GM12878 (cell line): ENCODE measurements at regions not wholly inside any gene's neighbourhood (a gene's known extent, or its start where the extent isn't known, plus 50 kb on each side); places are given as distances from the start of the nearest gene placed in this dataset.

Experiments used
- ATAC-seq: fragments of 200-7000 bp; cut with Tn5 transposase; 3 replicates; pipeline ENCODE4 v1.9.1; 2020; ENCODE audit warnings: mild to moderate bottlenecking, moderate library complexity
- BruUV-seq: library from RNA; stranded (reverse); fragments of 400-500 nt; replicated peaks from 2 replicates; lab custom pipeline; 2021; lab: Mats Ljungman, UMichigan
- CTCF ChIA-PET: fragments of 300-600 bp; sonication (Branson Sonifier 250); formaldehyde crosslinking; extraction: SDS; loops from one replicate; lab custom pipeline; 2021; ENCODE audit warnings: inconsistent platforms; lab: Yijun Ruan, JAX
- POLR2A ChIA-PET: fragments of 350-600 bp; formaldehyde crosslinking; extraction: SDS; loops from one replicate; lab custom pipeline; 2021; ENCODE audit warnings: inconsistent platforms; lab: Charles Lee
- RAD21 ChIA-PET: fragments of 300-600 bp; sonication (Branson Sonifier 250); formaldehyde crosslinking; loops from one replicate; lab custom pipeline; 2023; ENCODE audit warnings: antibody characterized with exemption; ENCODE audit not compliant: unreplicated experiment; lab: Charles Lee
- SMC1A ChIA-PET: fragments of 300-600 bp; sonication (Branson Sonifier 250); formaldehyde crosslinking; loops from one replicate; lab custom pipeline; 2023; ENCODE audit not compliant: unreplicated experiment, uncharacterized antibody; lab: Charles Lee
- DNase-seq: peaks from one replicate; pipeline ENCODE4 v3.0.0-alpha.2; 2011; ENCODE audit warnings: low read depth, low spot score
- FAIRE-seq: peaks from 3 replicates; lab custom pipeline; 2011; peaks lifted over from hg19 to GRCh38; lab: Jason Lieb, UNC
- H2AFZ ChIP-seq: 2 replicates; pipeline ENCODE4 v1.6.0; 2011; ENCODE audit warnings: low read depth, low read length, control low read depth; ENCODE audit not compliant: control insufficient read depth
- H3K27ac ChIP-seq: 2 replicates; pipeline ENCODE4 v1.5.1; 2011; ENCODE audit warnings: control low read depth; ENCODE audit not compliant: control insufficient read depth, insufficient read depth
- H3K27me3 ChIP-seq, 2 experiments: replicated peaks in 1 of 2; 2 replicates each; pipeline versions ENCODE4 v1.6.0 to v1.6.1; 2011; ENCODE audit warnings: low read length in 1 of 2; ENCODE audit not compliant: control insufficient read depth in 2 of 2, insufficient read depth in 2 of 2
- H3K36me3 ChIP-seq, 2 experiments: 2 replicates each; pipeline ENCODE4 v1.5.1; 2011; ENCODE audit warnings: low read length in 1 of 2; ENCODE audit not compliant: control insufficient read depth in 2 of 2, insufficient read depth in 2 of 2
- H3K4me1 ChIP-seq: 2 replicates; pipeline ENCODE4 v1.6.1; 2011; ENCODE audit warnings: mild to moderate bottlenecking, low read length, moderate library complexity, mixed read lengths; ENCODE audit not compliant: control insufficient read depth, insufficient read depth
- H3K4me2 ChIP-seq: 2 replicates; pipeline ENCODE4 v1.6.0; 2011; ENCODE audit warnings: control low read depth; ENCODE audit not compliant: control insufficient read depth, insufficient read depth
- H3K4me3 ChIP-seq: fragments of 200-600 bp; sonication (generic); 2 replicates; pipeline ENCODE4 v1.5.1; 2016
- H3K79me2 ChIP-seq: 2 replicates; pipeline ENCODE4 v1.6.0; 2011; ENCODE audit warnings: low read length; ENCODE audit not compliant: control insufficient read depth, insufficient read depth
- H3K9ac ChIP-seq: 2 replicates; pipeline ENCODE4 v1.8.0; 2011; ENCODE audit warnings: low read length, control low read depth, mixed read lengths; ENCODE audit not compliant: control insufficient read depth, insufficient read depth
- H3K9me3 ChIP-seq: replicated peaks from 3 replicates; pipeline ENCODE4 v1.5.1; 2011; ENCODE audit warnings: mild to moderate bottlenecking, low read length; ENCODE audit not compliant: control insufficient read depth, insufficient read depth
- H4K20me1 ChIP-seq: 2 replicates; pipeline ENCODE4 v1.6.0; 2011; ENCODE audit not compliant: control insufficient read depth, insufficient read depth
- BCL3 ChIP-seq: IDR thresholded peaks from 2 replicates; pipeline ENCODE4 v1.6.1; 2011; ENCODE audit warnings: borderline replicate concordance, low read depth, mild to moderate bottlenecking, moderate library complexity, low read length; ENCODE audit not compliant: insufficient read depth, poor library complexity, severe bottlenecking
- CBFB ChIP-seq: IDR thresholded peaks from 2 replicates; pipeline ENCODE4 v1.6.1; 2016; ENCODE audit warnings: antibody characterized with exemption, low read depth
- CHD4 ChIP-seq: fragments of 200-600 bp; sonication (generic); IDR thresholded peaks from 2 replicates; pipeline ENCODE4 v1.6.1; 2016; ENCODE audit warnings: mild to moderate bottlenecking
- E4F1 ChIP-seq: fragments of 450-650 bp; IDR thresholded peaks from 2 replicates; pipeline ENCODE4 v1.6.1; 2018; ENCODE audit warnings: borderline replicate concordance, mild to moderate bottlenecking; ENCODE audit not compliant: partially characterized antibody
- KLF5 ChIP-seq: fragments of 450-650 bp; IDR thresholded peaks from 2 replicates; pipeline ENCODE4 v1.6.1; 2014; ENCODE audit warnings: mild to moderate bottlenecking; ENCODE audit not compliant: partially characterized antibody
- POU2F2 ChIP-seq: IDR thresholded peaks from 3 replicates; pipeline ENCODE4 v1.6.1; 2011; ENCODE audit warnings: low read depth, mild to moderate bottlenecking, low read length, borderline replicate concordance
- TCF12 ChIP-seq: IDR thresholded peaks from 2 replicates; pipeline ENCODE4 v1.6.1; 2011; ENCODE audit warnings: low read depth, mild to moderate bottlenecking, low read length
- TCF3 ChIP-seq: IDR thresholded peaks from 2 replicates; pipeline ENCODE4 v1.6.1; 2012; ENCODE audit warnings: low read depth, mild to moderate bottlenecking, low read length, borderline replicate concordance; ENCODE audit not compliant: insufficient read depth
- YY1 ChIP-seq: IDR thresholded peaks from 2 replicates; pipeline ENCODE4 v1.6.1; 2011; ENCODE audit warnings: low read depth, mild to moderate bottlenecking, low read length
- ZNF687 ChIP-seq: fragments of 450-650 bp; IDR thresholded peaks from 2 replicates; pipeline ENCODE4 v1.6.1; 2017; ENCODE audit warnings: mild to moderate bottlenecking, moderate library complexity
- in situ Hi-C: fragments of 300-500 bp; cut with MboI; formaldehyde crosslinking; loops from 9 replicates; pipeline ENCODE4 v1.14.3; 2018; ENCODE audit warnings: mixed read lengths
- intact Hi-C: fragments of 100-400 bp; cut with micrococcal nuclease; formaldehyde crosslinking; loops from one replicate; pipeline ENCODE4 v1.14.2; 2022; ENCODE audit not compliant: unreplicated experiment
- TF ChIP-seq, protein P1 (sequence below): fragments of 450-650 bp; IDR thresholded peaks from 2 replicates; pipeline ENCODE4 v1.6.1; 2017; ENCODE audit warnings: antibody characterized with exemption, mild to moderate bottlenecking, moderate library complexity
- TF ChIP-seq, protein P2 (sequence below): IDR thresholded peaks from 2 replicates; pipeline ENCODE4 v1.6.1; 2011; ENCODE audit warnings: mild to moderate bottlenecking, low read depth, low read length, moderate library complexity; ENCODE audit not compliant: insufficient replicate concordance

- H3K79me2 ChIP-seq, result no peaks in the 10 kb centered on the region
- no peak overlapping the region for H3K4me3 ChIP-seq
- no peaks in the 10 kb centered on the region for H3K27me3 ChIP-seq
- ChIA-PET CTCF (interaction anchor here (1.0 to 1.2 kb wide), 2 partner anchors 11 to 22 kb away, joined by 3 read pairs; no protein-coding TSS in a partner anchor), SMC1A (interaction anchor here (0.6 to 1.1 kb wide), 3 partner anchors 8 to 111 kb away, joined by 3 read pairs; no protein-coding TSS in a partner anchor), POLR2A (no interaction called here), RAD21 (no interaction called here)
- intact Hi-C loops, result loop anchor here (10.0 kb wide), 1 partner anchor 1157 kb away; no protein-coding TSS in a partner anchor
- no peaks in the 10 kb centered on the region for H3K4me1 ChIP-seq
- in situ Hi-C loops, result loop anchor here (5.0 to 25.0 kb wide), 2 partner anchors 334 to 1129 kb away; no protein-coding TSS in a partner anchor
- H3K36me3 ChIP-seq, result no peaks in the 10 kb centered on the region; a peak in 1 of 4 replicates
- H3K9ac ChIP-seq, result no peak overlapping the region
- H3K9me3 ChIP-seq, result no peaks in the 10 kb centered on the region; the same call in 2 of the 3 replicates
- no peak overlapping the region for H3K4me2 ChIP-seq
- no peak overlapping the region for H2AFZ ChIP-seq
- H3K27ac ChIP-seq, result no peak overlapping the region
- DNase-seq (no peak), ATAC-seq (no peak), FAIRE-seq (no peak)
- BruUV-seq, result no TSS peak
- no peaks in the 10 kb centered on the region for H4K20me1 ChIP-seq
- TF ChIP-seq POU2F2, result no peak
- TF ChIP-seq KLF5, result no peak
- no peak for TF ChIP-seq BCL3
- TF ChIP-seq, protein P1, sequence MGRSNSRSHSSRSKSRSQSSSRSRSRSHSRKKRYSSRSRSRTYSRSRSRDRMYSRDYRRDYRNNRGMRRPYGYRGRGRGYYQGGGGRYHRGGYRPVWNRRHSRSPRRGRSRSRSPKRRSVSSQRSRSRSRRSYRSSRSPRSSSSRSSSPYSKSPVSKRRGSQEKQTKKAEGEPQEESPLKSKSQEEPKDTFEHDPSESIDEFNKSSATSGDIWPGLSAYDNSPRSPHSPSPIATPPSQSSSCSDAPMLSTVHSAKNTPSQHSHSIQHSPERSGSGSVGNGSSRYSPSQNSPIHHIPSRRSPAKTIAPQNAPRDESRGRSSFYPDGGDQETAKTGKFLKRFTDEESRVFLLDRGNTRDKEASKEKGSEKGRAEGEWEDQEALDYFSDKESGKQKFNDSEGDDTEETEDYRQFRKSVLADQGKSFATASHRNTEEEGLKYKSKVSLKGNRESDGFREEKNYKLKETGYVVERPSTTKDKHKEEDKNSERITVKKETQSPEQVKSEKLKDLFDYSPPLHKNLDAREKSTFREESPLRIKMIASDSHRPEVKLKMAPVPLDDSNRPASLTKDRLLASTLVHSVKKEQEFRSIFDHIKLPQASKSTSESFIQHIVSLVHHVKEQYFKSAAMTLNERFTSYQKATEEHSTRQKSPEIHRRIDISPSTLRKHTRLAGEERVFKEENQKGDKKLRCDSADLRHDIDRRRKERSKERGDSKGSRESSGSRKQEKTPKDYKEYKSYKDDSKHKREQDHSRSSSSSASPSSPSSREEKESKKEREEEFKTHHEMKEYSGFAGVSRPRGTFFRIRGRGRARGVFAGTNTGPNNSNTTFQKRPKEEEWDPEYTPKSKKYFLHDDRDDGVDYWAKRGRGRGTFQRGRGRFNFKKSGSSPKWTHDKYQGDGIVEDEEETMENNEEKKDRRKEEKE, result no peak
- TF ChIP-seq CHD4, result no peak
- TF ChIP-seq E4F1, result no peak
- TF ChIP-seq CBFB, result no peak
- TF ChIP-seq TCF3, result no peak
- no peak for TF ChIP-seq TCF12
- TF ChIP-seq ZNF687, result no peak
- TF ChIP-seq, protein P2, sequence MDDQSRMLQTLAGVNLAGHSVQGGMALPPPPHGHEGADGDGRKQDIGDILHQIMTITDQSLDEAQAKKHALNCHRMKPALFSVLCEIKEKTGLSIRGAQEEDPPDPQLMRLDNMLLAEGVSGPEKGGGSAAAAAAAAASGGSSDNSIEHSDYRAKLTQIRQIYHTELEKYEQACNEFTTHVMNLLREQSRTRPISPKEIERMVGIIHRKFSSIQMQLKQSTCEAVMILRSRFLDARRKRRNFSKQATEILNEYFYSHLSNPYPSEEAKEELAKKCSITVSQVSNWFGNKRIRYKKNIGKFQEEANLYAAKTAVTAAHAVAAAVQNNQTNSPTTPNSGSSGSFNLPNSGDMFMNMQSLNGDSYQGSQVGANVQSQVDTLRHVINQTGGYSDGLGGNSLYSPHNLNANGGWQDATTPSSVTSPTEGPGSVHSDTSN, result no peak
- no peak for TF ChIP-seq YY1
These were observed 101.5 kb upstream of the TMEM168 start for GRCh38 chr7:112891698-112892097.
